Activated CD8-positive, alpha-beta memory T cell treated with anti-CD3 and anti-CD28 coated beads, Interleukin-2, amount 10 ng/mL, durations not matched to agents 7 days and 5 days (primary cell): ENCODE measurements at regions not wholly inside any gene's neighbourhood (a gene's known extent, or its start where the extent isn't known, plus 50 kb on each side); places are given as distances from the start of the nearest gene placed in this dataset.

Experiments
- ATAC-seq: fragments of 150-1000 bp; cut with Tn5 transposase; one replicate; pipeline ENCODE4 v1.10.0; 2021; ENCODE audit warnings: moderate library complexity
- CTCF ChIA-PET: fragments of 350-600 bp; sonication (Branson Sonifier 250); formaldehyde crosslinking; loops from one replicate; lab custom pipeline; 2021; ENCODE audit warnings: antibody characterized with exemption; lab: Charles Lee
- DNase-seq: peaks from one replicate; pipeline ENCODE4 v3.0.0-alpha.2; 2020
- H3K27ac Mint-ChIP-seq: one replicate; pipeline ENCODE4 v1.8.0; 2021; ENCODE audit warnings: mild to moderate bottlenecking, mixed read lengths
- H3K27me3 Mint-ChIP-seq: one replicate; pipeline ENCODE4 v1.8.0; 2021; ENCODE audit warnings: mixed read lengths
- H3K36me3 Mint-ChIP-seq: one replicate; pipeline ENCODE4 v1.8.0; 2021; ENCODE audit warnings: mild to moderate bottlenecking, mixed read lengths
- H3K4me1 Mint-ChIP-seq: one replicate; pipeline ENCODE4 v1.8.0; 2021; ENCODE audit warnings: mixed read lengths
- H3K4me3 Mint-ChIP-seq: one replicate; pipeline ENCODE4 v1.8.0; 2021; ENCODE audit warnings: mild to moderate bottlenecking, moderate library complexity, mixed read lengths
- H3K9me3 Mint-ChIP-seq: one replicate; pipeline ENCODE4 v1.8.0; 2022; ENCODE audit warnings: low read depth, mixed read lengths

DNA sequence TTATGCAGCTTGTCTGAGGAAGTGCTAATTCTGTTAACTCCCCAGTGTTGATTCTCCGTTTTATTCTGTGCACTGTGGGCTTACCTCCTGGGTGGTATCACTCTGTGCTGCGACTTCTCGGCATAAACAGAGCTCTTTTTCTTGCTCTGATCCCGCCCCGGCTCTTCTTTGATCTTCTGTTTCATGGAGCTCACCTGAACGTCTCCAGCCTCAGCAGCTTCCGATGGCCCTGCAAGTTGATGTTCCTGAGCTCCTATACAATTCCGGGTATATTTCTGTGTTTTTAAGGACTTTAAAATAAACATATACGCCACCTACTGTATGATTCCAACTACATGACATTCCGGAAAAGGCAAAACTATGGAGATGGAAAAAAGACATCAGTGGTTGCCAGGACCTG lies 110.8 kb downstream of the TENT4A start:
- DNase-seq (no peak), ATAC-seq (no peak)
- H3K36me3 Mint-ChIP-seq, result no peaks in the 10 kb centered on the region
- CTCF ChIA-PET, result no interaction called here
- peaks cover 34% of the 10 kb centered on the region for H3K27me3 Mint-ChIP-seq
- no peak overlapping the region for H3K27ac Mint-ChIP-seq
- peaks cover 2% of the 10 kb centered on the region for H3K9me3 Mint-ChIP-seq
- peaks cover 21% of the 10 kb centered on the region for H3K4me1 Mint-ChIP-seq
- H3K4me3 Mint-ChIP-seq, result no peak overlapping the region

DNA sequence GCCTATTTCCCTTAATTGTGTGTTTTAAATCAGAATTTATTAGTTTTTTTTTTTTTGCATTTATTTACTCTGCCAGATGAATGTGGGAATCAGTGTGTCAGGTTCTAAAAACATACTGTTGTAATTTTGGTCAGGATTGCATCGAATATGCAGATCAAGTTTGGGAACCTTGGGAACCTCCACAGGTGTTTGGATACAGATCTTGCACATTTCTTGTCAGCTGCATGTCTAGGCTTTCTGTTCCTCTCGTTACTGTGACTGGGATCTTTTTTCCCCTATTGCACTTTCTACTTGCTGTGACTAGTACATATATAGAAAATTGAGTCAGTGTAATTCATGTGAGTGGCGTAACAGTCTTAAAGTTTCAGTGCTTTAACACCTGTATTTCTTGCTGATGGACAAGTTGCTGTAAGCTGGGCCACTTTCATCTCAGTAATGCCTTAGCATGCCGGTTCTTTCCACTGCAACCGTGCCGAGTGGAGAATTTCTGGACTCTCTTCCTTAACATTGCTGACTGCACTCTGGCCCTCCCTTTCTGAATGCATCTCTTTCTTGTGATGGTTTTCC lies 112.5 kb downstream of the TENT4A start:
- Mint-ChIP-seq H3K36me3 (peaks cover under 1% of the 10 kb centered on the region), H3K4me3 (no peak overlapping the region), H3K27me3 (peaks cover 28% of the 10 kb centered on the region), H3K4me1 (peaks cover 39% of the 10 kb centered on the region), H3K9me3 (peaks cover 4% of the 10 kb centered on the region), H3K27ac (no peak overlapping the region)
- no peak for ATAC-seq
- DNase-seq, result no peak
- CTCF ChIA-PET, result interaction anchor here (1.5 kb wide), 1 partner anchor 13 kb away, joined by 3 read pairs; no protein-coding TSS in a partner anchor

- no peak overlapping the region for H3K4me3 Mint-ChIP-seq
- peaks cover 24% of the 10 kb centered on the region for H3K27me3 Mint-ChIP-seq
- peaks cover 49% of the 10 kb centered on the region for H3K4me1 Mint-ChIP-seq
- H3K36me3 Mint-ChIP-seq, result peaks cover 3% of the 10 kb centered on the region
- ATAC-seq, result no peak
- no peak for DNase-seq
- H3K27ac Mint-ChIP-seq, result no peak overlapping the region
- CTCF ChIA-PET, result no interaction called here
- H3K9me3 Mint-ChIP-seq, result peaks cover 5% of the 10 kb centered on the region
Observed at GRCh38 chr5:6826756-6827155, 113.5 kb downstream of the TENT4A start.

DNA sequence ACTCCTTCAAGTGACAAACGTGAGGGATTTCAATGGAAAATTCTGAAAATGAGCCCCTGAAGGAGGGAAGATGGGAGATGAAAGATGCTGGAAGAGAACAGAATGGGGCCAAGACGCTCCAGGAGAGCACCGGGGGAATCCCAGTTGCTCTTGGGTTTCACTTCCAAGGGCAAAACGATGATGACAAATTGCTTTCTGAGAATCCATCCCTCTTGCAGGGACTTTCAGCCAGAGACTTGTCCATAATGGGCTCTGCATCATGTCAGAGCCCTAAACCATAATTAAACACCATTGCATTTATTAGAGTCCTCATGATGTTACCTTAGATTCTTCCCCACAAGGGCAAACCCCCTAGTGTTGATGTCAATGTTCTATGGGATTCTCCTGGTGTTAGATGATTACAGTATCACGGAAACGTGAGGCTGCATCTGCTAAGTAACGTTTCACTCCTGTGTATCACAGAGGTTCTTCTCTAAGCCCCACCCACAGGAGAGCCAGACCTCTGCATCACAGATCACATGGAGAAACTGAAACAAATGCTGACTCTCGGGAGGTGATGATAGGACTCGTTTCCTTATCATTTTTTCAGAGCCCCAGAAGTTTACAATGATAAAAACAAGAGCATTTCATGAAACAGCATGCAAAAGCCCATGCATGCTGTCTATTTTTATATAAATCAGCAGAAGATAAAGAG lies 114.4 kb downstream of the TENT4A start:
- H3K4me1 Mint-ChIP-seq, result peaks cover 58% of the 10 kb centered on the region
- DNase-seq (peak; percentile 83), ATAC-seq (peak; percentile 90)
- peak overlapping the region; percentile 71 for H3K4me3 Mint-ChIP-seq
- H3K27me3 Mint-ChIP-seq, result peaks cover 17% of the 10 kb centered on the region
- H3K27ac Mint-ChIP-seq, result peak overlapping the region; percentile 95
- peaks cover 4% of the 10 kb centered on the region for H3K9me3 Mint-ChIP-seq
- CTCF ChIA-PET, result no interaction called here
- H3K36me3 Mint-ChIP-seq, result peaks cover 3% of the 10 kb centered on the region

DNA sequence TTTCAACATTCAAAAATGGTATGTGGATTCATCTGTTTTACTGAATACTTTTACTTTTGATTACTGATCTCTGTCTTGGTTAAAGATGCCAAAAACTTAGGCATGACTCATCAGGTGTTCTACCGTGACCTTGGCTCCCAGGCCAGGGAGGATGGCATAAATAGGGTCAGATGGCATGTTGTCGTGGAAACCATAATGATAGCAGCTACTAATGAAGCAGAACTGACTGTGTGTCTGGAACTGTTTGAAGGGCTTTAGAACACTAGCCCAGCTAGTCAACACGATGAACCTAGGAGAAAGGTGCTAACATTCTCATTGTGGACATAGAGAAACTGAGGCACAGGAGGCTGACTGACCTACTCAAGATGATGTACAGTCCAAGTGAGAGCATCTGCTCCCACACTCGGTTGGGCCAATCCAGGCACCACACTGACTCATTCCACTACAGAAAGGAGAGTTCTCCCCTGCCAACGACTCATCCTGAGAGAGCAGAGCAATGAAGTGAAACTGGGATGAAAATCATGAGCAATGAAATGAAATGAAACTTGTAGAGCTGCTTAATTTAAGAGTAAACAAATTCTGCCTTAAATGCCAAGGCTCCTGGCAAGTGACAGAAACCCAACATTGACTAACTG lies 116.0 kb downstream of the TENT4A start:
- Mint-ChIP-seq H3K27ac (peak overlapping the region; percentile 95), H3K27me3 (peaks cover 5% of the 10 kb centered on the region), H3K4me3 (peak overlapping the region; percentile 71), H3K4me1 (peaks cover 62% of the 10 kb centered on the region), H3K36me3 (peaks cover 3% of the 10 kb centered on the region), H3K9me3 (peaks cover 4% of the 10 kb centered on the region)
- CTCF ChIA-PET, result interaction anchor here (1.0 to 2.0 kb wide), 4 partner anchors 9 to 1040 kb away, joined by 3 to 8 read pairs (median 4); partner anchors contain the start of genes FASTKD3 and MTRR
- ATAC-seq (peak; percentile 76), DNase-seq (peak; percentile 84)

DNA sequence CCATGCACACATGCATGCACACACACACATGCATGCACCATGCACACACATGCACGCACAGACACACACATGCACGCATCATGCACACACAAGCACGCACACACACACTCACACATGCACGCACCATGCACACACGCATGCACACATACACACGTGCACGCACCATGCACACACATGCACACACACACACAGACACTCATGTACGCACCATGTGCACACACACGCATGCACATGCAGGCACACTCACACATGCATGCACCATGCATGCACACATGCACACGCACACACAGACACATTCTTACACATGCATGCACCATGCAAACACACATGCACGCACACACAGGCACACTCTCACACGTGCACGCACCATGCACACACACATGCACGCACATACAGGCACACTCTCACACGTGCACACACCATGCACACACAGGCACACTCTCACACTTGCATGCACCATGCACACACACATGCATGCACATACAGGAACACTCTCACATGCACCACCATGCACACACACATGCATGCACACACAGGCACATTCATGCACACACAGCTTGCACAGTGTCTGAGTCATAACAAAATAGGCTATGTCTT lies 117.5 kb downstream of the TENT4A start:
- peaks cover 5% of the 10 kb centered on the region for H3K36me3 Mint-ChIP-seq
- ATAC-seq (no peak), DNase-seq (no peak)
- H3K9me3 Mint-ChIP-seq, result peaks cover 4% of the 10 kb centered on the region
- peak overlapping the region; percentile 7 for H3K27ac Mint-ChIP-seq
- peak overlapping the region; percentile 0 for H3K4me3 Mint-ChIP-seq
- CTCF ChIA-PET, result interaction anchor here (1.4 to 2.0 kb wide), 2 partner anchors 10 kb away, joined by 4 to 8 read pairs; no protein-coding TSS in a partner anchor
- peaks cover 62% of the 10 kb centered on the region for H3K4me1 Mint-ChIP-seq
- peaks cover 5% of the 10 kb centered on the region for H3K27me3 Mint-ChIP-seq

GRCh38 chr5:6831678-6832671 lies 118.7 kb downstream of the TENT4A start:
- Mint-ChIP-seq H3K36me3 (peaks cover 5% of the 10 kb centered on the region), H3K27me3 (peaks cover 3% of the 10 kb centered on the region), H3K4me3 (no peak overlapping the region), H3K4me1 (peaks cover 62% of the 10 kb centered on the region), H3K27ac (no peak overlapping the region), H3K9me3 (peaks cover 4% of the 10 kb centered on the region)
- CTCF ChIA-PET, result interaction anchor here (1.4 kb wide), 1 partner anchor 11 kb away, joined by 4 read pairs; no protein-coding TSS in a partner anchor
- no peak for DNase-seq
- no peak for ATAC-seq

DNA sequence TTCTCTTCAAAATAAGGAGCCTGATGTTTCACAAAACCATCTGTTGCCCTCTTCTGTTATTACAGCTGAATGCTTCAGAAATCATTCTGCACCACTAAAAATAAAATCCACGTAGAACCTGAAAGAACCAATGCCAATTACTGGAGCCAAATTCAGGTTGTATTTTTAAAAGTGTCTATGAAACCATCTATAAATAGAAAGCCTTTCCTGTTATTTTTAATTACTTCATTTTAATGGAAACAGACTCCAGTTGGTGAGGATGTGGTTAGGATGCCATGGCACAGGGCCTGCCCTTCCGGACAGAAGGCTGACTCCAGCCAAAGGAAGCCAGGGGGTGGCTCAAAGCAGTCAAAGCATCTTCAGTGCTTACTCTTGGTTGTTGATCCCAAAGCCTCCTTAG lies 119.8 kb downstream of the TENT4A start:
- DNase-seq (no peak), ATAC-seq (no peak)
- Mint-ChIP-seq H3K27me3 (peaks cover 3% of the 10 kb centered on the region), H3K27ac (no peak overlapping the region), H3K9me3 (peaks cover 4% of the 10 kb centered on the region), H3K4me1 (peaks cover 52% of the 10 kb centered on the region), H3K36me3 (peaks cover 5% of the 10 kb centered on the region), H3K4me3 (no peak overlapping the region)
- CTCF ChIA-PET, result interaction anchor here (1.4 kb wide), 1 partner anchor 17 kb away, joined by 4 read pairs; no protein-coding TSS in a partner anchor

GRCh38 chr5:6833406-6833805 lies 120.2 kb downstream of the TENT4A start:
- CTCF ChIA-PET, result interaction anchor here (1.4 kb wide), 1 partner anchor 17 kb away, joined by 4 read pairs; no protein-coding TSS in a partner anchor
- Mint-ChIP-seq H3K4me3 (no peak overlapping the region), H3K4me1 (peaks cover 48% of the 10 kb centered on the region), H3K9me3 (peaks cover 4% of the 10 kb centered on the region), H3K36me3 (peaks cover 5% of the 10 kb centered on the region), H3K27ac (no peak overlapping the region), H3K27me3 (peaks cover 3% of the 10 kb centered on the region)
- DNase-seq (no peak), ATAC-seq (no peak)

DNA sequence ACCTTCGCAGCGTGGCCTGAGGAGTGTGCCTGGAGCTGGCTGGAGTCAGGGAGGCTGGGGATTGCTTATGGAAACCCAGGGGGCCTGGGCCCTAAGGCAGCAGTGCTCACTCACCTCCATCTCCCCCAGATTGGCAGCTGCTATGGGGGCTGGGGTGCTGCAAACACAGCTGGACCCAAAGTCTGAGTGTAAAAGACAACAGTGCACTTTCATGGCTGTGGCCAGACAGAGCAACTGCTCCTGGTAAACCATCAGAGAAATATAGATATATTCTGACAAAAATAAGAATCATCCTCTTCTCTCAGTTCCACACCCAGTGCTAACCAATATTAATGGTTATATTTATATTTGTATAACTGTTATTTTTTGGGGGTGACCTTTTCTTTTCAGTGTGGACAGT lies 123.9 kb downstream of the TENT4A start:
- no peak overlapping the region for H3K27ac Mint-ChIP-seq
- H3K4me1 Mint-ChIP-seq, result peaks cover 11% of the 10 kb centered on the region
- H3K27me3 Mint-ChIP-seq, result peaks cover 7% of the 10 kb centered on the region
- H3K4me3 Mint-ChIP-seq, result no peak overlapping the region
- CTCF ChIA-PET, result interaction anchor here (1.4 to 1.6 kb wide), 2 partner anchors 17 to 71 kb away, joined by 4 to 14 read pairs; no protein-coding TSS in a partner anchor
- peaks cover 2% of the 10 kb centered on the region for H3K36me3 Mint-ChIP-seq
- no peak for ATAC-seq
- H3K9me3 Mint-ChIP-seq, result no peaks in the 10 kb centered on the region
- no peak for DNase-seq

DNA sequence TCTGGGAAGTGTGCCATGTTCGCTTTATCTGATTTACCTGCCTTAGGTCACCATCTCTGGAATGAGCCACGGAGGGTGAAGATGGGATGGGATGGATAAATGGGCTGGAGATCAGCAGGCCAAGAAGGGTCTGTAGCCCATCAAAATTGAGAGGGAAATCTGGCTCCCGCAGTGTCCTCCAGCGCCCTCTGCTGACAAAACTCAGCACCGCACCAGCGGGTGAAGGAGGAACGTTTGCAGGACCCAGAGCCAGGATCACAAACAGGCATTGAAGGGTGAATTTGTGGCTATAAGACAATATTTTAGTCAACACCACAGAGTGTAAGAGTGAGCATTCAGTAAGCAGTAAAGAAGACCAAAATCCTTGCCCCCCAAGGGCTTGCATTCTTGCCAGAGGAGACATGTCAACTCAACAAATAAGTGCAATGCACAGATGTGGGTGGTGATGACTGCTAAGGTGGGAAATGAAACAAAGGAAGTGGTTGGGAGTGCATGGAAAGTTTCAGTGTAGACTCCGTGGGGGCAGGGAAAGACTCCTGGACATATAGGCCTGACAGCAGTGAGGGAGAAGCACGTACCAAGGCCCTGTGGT lies 124.4 kb downstream of the TENT4A start:
- Mint-ChIP-seq H3K4me1 (peaks cover 6% of the 10 kb centered on the region), H3K4me3 (no peak overlapping the region), H3K36me3 (peaks cover 2% of the 10 kb centered on the region), H3K27ac (no peak overlapping the region), H3K9me3 (no peaks in the 10 kb centered on the region), H3K27me3 (peaks cover 7% of the 10 kb centered on the region)
- CTCF ChIA-PET, result interaction anchor here (1.0 to 1.6 kb wide), 2 partner anchors 17 kb away, joined by 3 to 14 read pairs; no protein-coding TSS in a partner anchor
- ATAC-seq (no peak), DNase-seq (peak; percentile 51)

GRCh38 chr5:6838736-6839135 lies 125.5 kb downstream of the TENT4A start:
- DNase-seq, result no peak
- H3K27me3 Mint-ChIP-seq, result peaks cover 7% of the 10 kb centered on the region
- no peaks in the 10 kb centered on the region for H3K4me1 Mint-ChIP-seq
- no peak for ATAC-seq
- no peak overlapping the region for H3K4me3 Mint-ChIP-seq
- peaks cover 2% of the 10 kb centered on the region for H3K36me3 Mint-ChIP-seq
- CTCF ChIA-PET, result interaction anchor here (0.7 to 1.0 kb wide), 2 partner anchors 13 to 18 kb away, joined by 3 read pairs; no protein-coding TSS in a partner anchor
- no peaks in the 10 kb centered on the region for H3K9me3 Mint-ChIP-seq
- H3K27ac Mint-ChIP-seq, result no peak overlapping the region
